Endothelial cell of umbilical vein (primary cell): ENCODE measurements at regions not wholly inside any gene's neighbourhood (a gene's known extent, or its start where the extent isn't known, plus 50 kb on each side); places are given as distances from the start of the nearest gene placed in this dataset.

Source experiments
- BruUV-seq: library from RNA; stranded (reverse); fragments of 400-500 nt; replicated peaks from 2 replicates; lab custom pipeline; 2021; lab: Mats Ljungman, UMichigan
- CTCF ChIA-PET: fragments of 300-600, 350-600 bp; sonication (Branson Sonifier 250); formaldehyde crosslinking; loops from one replicate; lab custom pipeline; 2021; ENCODE audit warnings: antibody characterized with exemption, inconsistent platforms; lab: Charles Lee
- POLR2A ChIA-PET: fragments of 300-600, 350-600 bp; sonication (Branson Sonifier 250); formaldehyde crosslinking; loops from one replicate; lab custom pipeline; 2021; ENCODE audit warnings: antibody characterized with exemption, inconsistent platforms; lab: Charles Lee
- DNase-seq: peaks from one replicate; pipeline ENCODE4 v3.0.0-alpha.2; 2011; ENCODE audit warnings: low read depth, low spot score
- FAIRE-seq: peaks from 2 replicates; lab custom pipeline; 2011; peaks lifted over from hg19 to GRCh38; lab: Jason Lieb, UNC
- H2AFZ ChIP-seq: 2 replicates; pipeline ENCODE4 v1.6.0; 2012; ENCODE audit warnings: low read depth, low read length, control low read depth, inconsistent platforms
- H3K27ac ChIP-seq: 2 replicates; pipeline ENCODE4 v1.5.1; 2011; ENCODE audit warnings: low read depth, mild to moderate bottlenecking, control low read depth, low read length, moderate library complexity; ENCODE audit not compliant: insufficient read depth
- H3K27me3 ChIP-seq, 2 experiments: 2 replicates each; pipeline versions ENCODE4 v1.6.0 to v1.6.1; 2011; ENCODE audit warnings: low read length in 2 of 2, mixed read lengths in 1 of 2; ENCODE audit not compliant: control insufficient read depth in 2 of 2, insufficient read depth in 2 of 2
- H3K36me3 ChIP-seq, 2 experiments: 2 replicates in 1 of 2; 3 replicates in 1 of 2; pipeline ENCODE4 v1.5.1; 2011; ENCODE audit warnings: low read length in 2 of 2, mild to moderate bottlenecking in 1 of 2, moderate library complexity in 1 of 2; ENCODE audit not compliant: control insufficient read depth in 2 of 2, insufficient read depth in 2 of 2; ENCODE audit errors: extremely low read depth in 1 of 2
- H3K4me1 ChIP-seq: 3 replicates; pipeline ENCODE4 v1.5.1; 2011; ENCODE audit warnings: mild to moderate bottlenecking, low read length; ENCODE audit not compliant: control insufficient read depth, insufficient read depth; ENCODE audit errors: extremely low read depth
- H3K4me2 ChIP-seq: 2 replicates; pipeline ENCODE4 v1.6.1; 2011; ENCODE audit warnings: low read length, control low read depth, mixed read lengths; ENCODE audit not compliant: insufficient read depth
- H3K4me3 ChIP-seq, 3 experiments: fragments of 200-600 bp in 1 of 3; sonication (generic), shearing (Covaris generic) in 1 of 3; replicated peaks in 1 of 3; 2 replicates each; pipeline ENCODE4 v1.5.1; 2011 to 2016; ENCODE audit warnings: control low read depth in 3 of 3, low read length in 3 of 3, mild to moderate bottlenecking in 2 of 3, inconsistent platforms in 1 of 3, low read depth in 1 of 3, moderate library complexity in 1 of 3; ENCODE audit not compliant: insufficient read depth in 1 of 3
- H3K79me2 ChIP-seq: 2 replicates; pipeline ENCODE4 v1.6.0; 2012; ENCODE audit warnings: low read length, inconsistent platforms; ENCODE audit not compliant: control insufficient read depth, insufficient read depth
- H3K9ac ChIP-seq: replicated peaks from 2 replicates; pipeline ENCODE3; 2011; ENCODE audit warnings: low read length, control low read depth; ENCODE audit not compliant: insufficient read depth; ENCODE audit errors: extremely low read depth
- H3K9me1 ChIP-seq: replicated peaks from 3 replicates; pipeline ENCODE4 v1.6.0; 2011; ENCODE audit warnings: mild to moderate bottlenecking, low read length; ENCODE audit not compliant: control insufficient read depth, insufficient read depth; ENCODE audit errors: extremely low read depth
- H3K9me3 ChIP-seq: replicated peaks from 2 replicates; pipeline ENCODE4 v1.5.1; 2012; ENCODE audit warnings: low read length, inconsistent platforms; ENCODE audit not compliant: control insufficient read depth, insufficient read depth
- H4K20me1 ChIP-seq: replicated peaks from 2 replicates; pipeline ENCODE3; 2011; ENCODE audit warnings: mild to moderate bottlenecking, low read length; ENCODE audit not compliant: control insufficient read depth, insufficient read depth; ENCODE audit errors: extremely low read depth
- CTCF ChIP-seq, 2 donors: IDR thresholded peaks; 1 replicate in 1 of 2; 2 replicates in 1 of 2; pipeline ENCODE4 v1.5.1; 2011; ENCODE audit warnings: low read length in 2 of 2, mild to moderate bottlenecking in 2 of 2, moderate library complexity in 2 of 2, control low read depth in 1 of 2, inconsistent platforms in 1 of 2, low read depth in 1 of 2; ENCODE audit not compliant: insufficient read depth in 1 of 2; ENCODE audit errors: extremely low read depth in 1 of 2
- EZH2 ChIP-seq: IDR thresholded peaks from 2 replicates; pipeline ENCODE4 v1.6.1; 2012; ENCODE audit warnings: borderline replicate concordance, low read depth, mild to moderate bottlenecking, moderate library complexity, low read length, inconsistent platforms; ENCODE audit not compliant: severe bottlenecking
- FOS ChIP-seq: IDR thresholded peaks from 2 replicates; pipeline ENCODE4 v1.6.1; 2011; ENCODE audit warnings: mild to moderate bottlenecking, low read length, moderate library complexity, borderline replicate concordance; ENCODE audit not compliant: insufficient read depth
- GATA2 ChIP-seq: IDR thresholded peaks from 2 replicates; pipeline ENCODE4 v1.7.0; 2011; ENCODE audit warnings: low read depth, mild to moderate bottlenecking, moderate library complexity, mixed read lengths, low read length; ENCODE audit not compliant: insufficient read length, insufficient read depth
- JUN ChIP-seq: IDR thresholded peaks from 2 replicates; pipeline ENCODE4 v1.6.1; 2011; ENCODE audit warnings: borderline replicate concordance, low read depth; ENCODE audit not compliant: insufficient read length, insufficient read depth
- MAX ChIP-seq: IDR thresholded peaks from 2 replicates; pipeline ENCODE4 v1.6.1; 2011; ENCODE audit not compliant: insufficient read depth, insufficient read length
- MYC ChIP-seq: IDR thresholded peaks from one replicate; pipeline ENCODE4 v1.6.1; 2011; ENCODE audit warnings: mild to moderate bottlenecking, low read depth, low read length
- POLR2A ChIP-seq: IDR thresholded peaks from 2 replicates; pipeline ENCODE4 v1.6.1; 2012; ENCODE audit warnings: low read depth, mild to moderate bottlenecking, control low read depth, low read length
- POLR2AphosphoS5 ChIP-seq: IDR thresholded peaks from 2 replicates; pipeline ENCODE4 v1.6.1; 2012; ENCODE audit warnings: low read depth, mild to moderate bottlenecking, control low read depth, low read length, moderate library complexity; ENCODE audit not compliant: insufficient read depth
- dilution Hi-C: fragments of 300-500 bp; cut with MboI; formaldehyde crosslinking; loops from one replicate; pipeline ENCODE4 v1.15.0; 2019; ENCODE audit warnings: low sequenced_read_pairs; ENCODE audit not compliant: extremely low pct_ligation_motif_present
- intact Hi-C: fragments of 100-400 bp; cut with micrococcal nuclease; formaldehyde crosslinking; loops from one replicate; pipeline ENCODE4 v1.10.0; 2022

GRCh38 chr12:19706936-19707335, 267.6 kb downstream of the AEBP2 start:
- Histone ChIP-seq H3K4me2 (no peak overlapping the region), H2AFZ (no peak overlapping the region), H3K4me3 (no peak overlapping the region), H3K4me1 (peaks cover 5% of the 10 kb centered on the region), H3K27ac (no peak overlapping the region), H3K27me3 (no peaks in the 10 kb centered on the region), H4K20me1 (no peaks in the 10 kb centered on the region), H3K9ac (no peak overlapping the region), H3K9me3 (no peaks in the 10 kb centered on the region), H3K36me3 (no peaks in the 10 kb centered on the region), H3K9me1 (no peaks in the 10 kb centered on the region), H3K79me2 (no peaks in the 10 kb centered on the region)
- no TSS peak for BruUV-seq
- FAIRE-seq (no peak), DNase-seq (no peak)
- intact Hi-C loops (no loop called here), dilution Hi-C loops (no loop called here)
- CTCF ChIA-PET: no interaction called here
- POLR2A ChIA-PET: no interaction called here
- no peak for TF ChIP-seq POLR2AphosphoS5
- TF ChIP-seq EZH2: no peak
- TF ChIP-seq FOS: no peak
- no peak for TF ChIP-seq POLR2A
- TF ChIP-seq GATA2: no peak
- TF ChIP-seq CTCF (IDR thresholded peaks at IDR 0.05; ENCODE audit: extremely low read depth in 1 of 2, insufficient read depth in 1 of 2, low read depth in 1 of 2, low read length in 2 of 2): no peak
- no peak for TF ChIP-seq MAX
- TF ChIP-seq MYC: no peak
- no peak for TF ChIP-seq JUN
